ENCODE measurements at regions not wholly inside any gene's neighbourhood (a gene's known extent, or its start where the extent isn't known, plus 50 kb on each side); places are given as distances from the start of the nearest gene placed in this dataset.
"Not testable (repeated sequence)": the region's sequence is repeated elsewhere in the genome, so short reads cannot be mapped to it uniquely, and the experiment has no call there.

DNA sequence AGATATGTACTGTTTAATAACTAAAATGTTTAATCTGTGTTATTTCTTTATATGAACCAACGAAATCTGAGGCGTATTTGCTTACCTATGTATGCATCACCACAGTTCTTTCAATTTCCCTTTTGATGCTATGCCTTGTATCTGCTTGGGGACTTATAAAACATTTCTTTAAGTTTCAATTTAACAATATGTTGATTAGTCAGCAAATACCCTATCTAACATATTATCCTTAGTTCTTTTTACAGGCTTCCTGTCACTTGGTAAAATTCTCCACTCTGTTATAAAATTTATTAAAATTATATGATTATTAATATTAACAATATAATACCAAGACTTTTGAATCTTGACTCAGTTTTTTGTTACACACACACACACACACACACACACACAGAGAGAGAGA, 174.3 kb downstream of the CPS1 start:
- no peak for DNase-seq

DNA sequence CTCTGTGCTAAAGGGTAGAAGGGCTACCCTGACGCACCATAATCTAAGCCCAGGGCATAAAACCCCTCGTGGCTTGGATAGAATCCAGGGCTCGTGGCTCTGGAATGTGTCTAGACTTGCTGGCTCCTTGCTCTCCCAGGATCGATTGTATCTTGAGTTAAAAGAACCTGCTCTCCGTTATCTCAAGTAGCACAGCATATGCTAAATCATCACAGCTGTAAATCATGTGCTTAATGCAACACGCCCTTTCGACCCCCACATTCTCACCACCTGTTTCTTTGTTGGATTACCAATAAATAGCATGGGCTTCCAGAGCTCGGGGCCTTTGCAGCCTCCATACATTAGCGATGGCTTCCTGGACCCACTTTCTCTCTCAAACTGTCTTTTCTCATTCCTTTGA, 190.4 kb downstream of the CPS1 start:
- not testable (repeated sequence) for DNase-seq

DNA sequence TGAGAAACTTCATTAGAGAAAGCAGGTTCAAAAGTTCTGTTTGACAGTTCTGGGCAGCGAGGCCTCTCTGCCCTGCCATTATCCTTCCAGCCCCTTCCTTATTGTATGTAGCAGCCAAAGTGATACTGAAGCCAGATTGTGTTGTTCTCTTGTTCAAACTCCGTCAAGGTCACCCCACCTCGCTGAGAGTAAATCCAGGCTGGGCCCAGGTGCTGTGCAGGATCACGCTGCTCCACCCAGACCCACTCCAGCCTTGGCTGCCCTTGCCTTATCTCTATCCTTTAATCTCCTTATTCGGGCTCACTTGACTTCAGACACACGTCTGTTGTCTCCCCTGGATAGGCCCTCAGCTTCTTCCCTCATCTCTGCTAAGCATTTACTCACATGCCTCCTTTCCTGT, 196.1 kb downstream of the CPS1 start:
- no peak for DNase-seq

DNA sequence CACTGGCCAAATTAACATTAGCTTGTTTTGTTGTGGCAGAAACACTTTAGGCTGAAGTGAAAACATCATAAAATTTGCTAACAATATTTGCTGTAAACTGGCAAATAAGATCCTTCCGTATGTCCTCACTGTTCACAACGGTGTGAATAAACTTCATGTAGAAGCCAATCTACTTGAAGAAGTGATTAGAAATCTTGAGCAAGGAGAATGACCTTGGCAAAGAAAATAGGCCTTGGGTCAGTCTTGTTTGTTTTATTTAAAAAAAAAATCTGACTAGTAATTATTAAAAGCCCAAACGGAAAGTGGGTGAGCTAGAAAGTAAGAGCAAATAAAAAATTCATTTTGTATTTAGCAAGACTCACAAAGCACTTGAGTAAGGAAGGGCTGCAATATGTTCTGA, 197.0 kb downstream of the CPS1 start:
- no peak for DNase-seq

DNA sequence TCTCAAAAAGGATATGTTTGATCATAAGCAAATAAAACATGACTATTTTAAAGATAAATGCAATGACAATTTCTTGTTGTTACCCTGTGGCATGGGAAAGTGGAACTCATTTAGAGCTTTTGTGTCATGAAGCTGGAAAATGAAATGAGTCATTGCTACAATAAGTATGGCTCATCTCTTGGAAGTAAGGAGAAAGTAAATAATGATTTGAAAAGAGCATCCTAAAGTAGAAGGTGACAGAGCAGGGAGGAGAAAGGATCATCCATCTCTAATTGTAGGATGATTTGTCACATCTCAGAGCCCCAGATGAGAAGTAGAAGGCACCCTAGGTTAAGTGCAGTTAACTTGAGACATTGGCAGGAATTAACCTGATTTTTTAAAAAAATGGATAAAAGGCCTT, 200.5 kb downstream of the CPS1 start:
- DNase-seq: no peak

DNA sequence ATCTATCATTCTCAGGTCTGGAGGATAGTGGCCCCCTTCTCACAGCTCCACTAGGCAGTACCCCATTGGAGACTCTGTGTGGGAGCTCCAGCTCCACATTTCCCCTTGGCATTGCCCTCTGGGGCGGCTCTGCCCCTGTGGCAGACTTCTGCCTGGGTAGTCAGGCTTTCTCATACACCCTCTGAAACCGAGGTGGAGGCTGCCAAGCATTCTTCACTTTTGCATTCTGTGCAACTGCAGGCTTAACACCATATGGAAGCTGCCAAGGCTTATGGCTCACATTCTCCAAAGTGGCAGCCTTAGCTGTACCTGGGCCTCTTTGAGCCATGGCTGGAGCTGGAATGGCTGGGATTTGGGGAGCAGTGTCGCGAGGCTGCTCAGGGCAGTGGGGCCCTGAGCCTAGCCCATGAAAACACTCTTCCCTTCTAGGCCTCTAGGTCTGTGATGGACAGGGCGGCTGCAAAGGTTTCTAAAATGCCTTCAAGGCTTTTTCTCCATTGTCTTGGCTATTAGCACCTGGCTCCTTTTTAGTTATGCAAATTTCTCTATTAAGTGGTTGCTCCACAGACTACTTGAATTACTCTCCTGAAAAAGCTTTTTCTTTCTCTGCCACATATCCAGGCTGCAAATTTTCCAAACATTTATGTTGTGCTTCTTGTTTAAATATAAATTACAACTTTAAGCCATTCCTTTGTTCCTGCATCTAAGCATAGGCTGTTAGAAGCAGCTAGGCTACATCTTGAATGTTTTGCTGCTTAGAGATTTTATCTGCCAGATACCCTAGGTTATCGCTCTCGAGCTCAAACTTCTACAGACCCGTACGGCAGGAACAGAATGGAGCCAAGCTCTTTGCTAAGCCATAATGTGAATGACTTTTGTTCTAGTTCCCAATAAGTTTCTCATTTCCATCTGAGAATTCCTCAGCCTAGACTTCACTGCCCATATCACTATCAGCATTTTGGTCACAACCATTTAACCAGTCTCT, 206.5 kb downstream of the CPS1 start:
- no peak for DNase-seq

DNA sequence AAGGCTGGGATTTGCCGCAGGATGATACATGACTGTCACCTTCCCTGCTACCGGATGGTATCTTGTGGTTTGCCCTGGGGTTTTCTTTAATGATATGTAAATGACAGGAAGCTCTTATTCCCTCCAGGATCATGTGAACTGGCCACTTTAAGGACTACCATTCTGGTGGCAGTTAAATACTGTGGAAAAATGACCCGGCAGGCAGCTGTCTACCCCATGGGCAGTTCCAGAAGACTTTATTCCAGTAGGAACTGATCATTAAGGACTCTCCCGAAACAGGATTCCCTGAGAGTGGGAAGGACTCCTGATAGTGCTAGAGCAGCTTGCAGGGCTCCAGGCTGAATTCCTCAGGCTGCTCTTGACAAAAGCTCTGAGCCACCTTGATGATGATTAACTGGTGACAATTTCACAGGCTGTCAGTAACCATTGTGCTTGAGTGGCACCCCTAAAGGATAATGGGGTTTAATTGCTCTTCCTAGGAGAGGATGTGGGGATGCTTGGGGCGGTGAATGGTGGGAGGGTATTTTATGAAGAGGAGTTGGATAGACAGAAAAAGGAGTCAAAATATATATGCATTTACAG, 212.0 kb downstream of the CPS1 start:
- no peak for DNase-seq

DNA sequence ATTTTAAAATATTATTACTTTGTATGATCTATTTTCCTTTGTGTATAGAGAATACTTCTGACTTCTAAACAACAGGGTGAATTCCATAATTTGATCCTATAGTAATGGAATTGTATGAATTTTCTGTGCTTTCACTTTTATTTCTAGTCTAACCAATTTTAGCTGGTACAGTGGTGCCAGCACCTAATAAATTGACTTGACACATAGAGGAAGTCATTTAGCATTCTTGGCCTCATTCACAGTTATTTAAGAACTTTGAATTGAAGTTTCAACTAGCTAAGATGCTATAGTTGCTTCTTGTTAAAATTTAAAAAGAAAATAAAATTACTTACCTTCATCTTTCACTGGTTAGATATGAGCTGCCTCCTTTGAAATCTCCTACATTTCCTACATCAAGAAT, 220.4 kb downstream of the CPS1 start:
- no peak for DNase-seq

DNA sequence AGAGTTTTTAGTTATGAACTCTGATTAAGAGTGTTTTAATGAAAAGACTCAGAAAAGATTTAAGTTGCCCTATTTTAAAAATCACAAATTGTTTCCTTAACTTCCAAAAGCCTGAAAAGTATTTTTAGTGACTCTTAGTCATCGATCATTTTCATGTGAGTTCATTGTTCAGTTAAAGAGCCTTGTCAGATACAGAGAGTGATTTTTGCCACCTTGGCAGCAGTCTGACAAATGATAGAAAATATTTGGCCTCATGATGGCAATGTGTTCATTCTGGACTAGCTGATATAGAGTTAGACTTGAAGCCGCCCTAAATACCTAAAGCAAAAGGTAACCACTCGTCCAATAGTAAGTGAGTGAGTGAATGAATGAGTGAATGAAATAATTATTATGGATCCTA, 225.8 kb downstream of the CPS1 start:
- no peak for DNase-seq

DNA sequence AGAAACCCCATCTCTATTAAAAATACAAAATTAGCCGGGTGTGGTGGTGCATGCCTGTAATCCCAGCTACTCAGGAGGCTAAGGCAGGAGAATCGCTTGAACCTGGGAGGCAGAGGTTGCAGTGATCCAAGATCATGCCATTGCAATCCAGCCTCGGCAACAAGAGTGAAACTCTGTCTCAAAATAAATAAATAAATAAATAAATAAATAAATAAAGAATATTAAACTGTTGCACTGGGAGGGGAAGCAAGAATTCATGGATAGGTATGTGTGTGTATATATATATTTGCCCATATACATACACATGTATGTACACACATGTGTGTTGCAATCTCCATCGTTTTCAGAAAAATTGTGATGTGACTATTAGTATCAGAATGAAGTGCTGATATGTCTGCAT, 231.4 kb downstream of the CPS1 start:
- DNase-seq: not testable (repeated sequence)

DNA sequence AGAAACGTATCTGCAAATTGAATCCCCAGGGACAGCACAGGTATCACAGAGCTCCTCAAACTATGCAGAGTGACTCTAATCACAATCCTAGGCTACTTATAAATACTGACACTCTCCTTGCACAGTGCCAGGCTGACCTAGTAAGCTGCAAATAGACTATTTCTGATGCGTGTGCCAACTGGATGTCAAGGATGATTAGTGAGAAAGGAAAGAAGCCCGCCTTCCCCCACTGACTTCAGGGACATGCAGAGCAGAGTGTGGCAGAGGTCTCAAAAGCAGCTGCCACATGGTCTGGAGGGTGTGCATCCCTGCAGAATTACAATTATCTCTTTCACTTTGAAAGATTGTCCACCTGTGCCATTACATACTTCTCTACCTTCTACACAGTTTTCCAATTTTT, 235.6 kb downstream of the CPS1 start:
- no peak for DNase-seq

DNA sequence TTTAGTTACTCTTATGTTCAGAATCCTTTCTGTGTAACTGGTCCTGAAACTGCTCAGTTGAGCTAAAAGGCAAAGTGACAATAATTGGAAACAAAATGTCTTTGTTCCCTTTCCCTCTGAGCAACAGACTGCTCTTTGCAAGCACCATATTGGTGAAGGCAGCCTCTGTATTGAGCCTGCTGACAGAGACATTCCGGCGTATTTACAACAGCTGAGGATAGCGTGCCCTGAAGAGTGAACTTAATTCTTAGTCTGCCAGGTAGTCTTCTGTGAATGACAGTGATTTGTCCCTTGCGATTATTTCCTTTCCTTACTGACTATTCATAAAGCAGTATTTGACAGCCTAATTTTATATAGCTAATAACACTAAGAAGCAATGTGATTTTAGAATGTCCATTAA, 239.1 kb downstream of the CPS1 start:
- DNase-seq: no peak

DNA sequence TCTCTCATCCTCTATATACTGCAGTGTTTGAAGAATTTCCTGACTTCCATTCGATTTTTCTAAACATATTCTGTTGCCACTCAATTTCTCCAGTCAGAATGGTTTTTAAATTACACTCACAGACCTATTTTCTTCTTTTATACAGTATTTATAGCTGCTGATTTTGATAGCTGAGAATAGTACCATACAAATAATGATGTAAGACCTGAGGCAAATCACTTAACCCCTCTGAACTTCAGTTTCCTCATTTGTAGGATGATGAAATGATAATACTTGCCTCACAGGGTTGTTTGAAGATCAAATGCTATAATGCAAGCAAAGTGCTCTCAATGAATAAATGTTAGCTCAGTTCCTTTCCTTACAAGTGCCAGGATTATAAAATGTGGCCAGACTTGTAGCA, 241.8 kb downstream of the CPS1 start:
- DNase-seq: no peak

DNA sequence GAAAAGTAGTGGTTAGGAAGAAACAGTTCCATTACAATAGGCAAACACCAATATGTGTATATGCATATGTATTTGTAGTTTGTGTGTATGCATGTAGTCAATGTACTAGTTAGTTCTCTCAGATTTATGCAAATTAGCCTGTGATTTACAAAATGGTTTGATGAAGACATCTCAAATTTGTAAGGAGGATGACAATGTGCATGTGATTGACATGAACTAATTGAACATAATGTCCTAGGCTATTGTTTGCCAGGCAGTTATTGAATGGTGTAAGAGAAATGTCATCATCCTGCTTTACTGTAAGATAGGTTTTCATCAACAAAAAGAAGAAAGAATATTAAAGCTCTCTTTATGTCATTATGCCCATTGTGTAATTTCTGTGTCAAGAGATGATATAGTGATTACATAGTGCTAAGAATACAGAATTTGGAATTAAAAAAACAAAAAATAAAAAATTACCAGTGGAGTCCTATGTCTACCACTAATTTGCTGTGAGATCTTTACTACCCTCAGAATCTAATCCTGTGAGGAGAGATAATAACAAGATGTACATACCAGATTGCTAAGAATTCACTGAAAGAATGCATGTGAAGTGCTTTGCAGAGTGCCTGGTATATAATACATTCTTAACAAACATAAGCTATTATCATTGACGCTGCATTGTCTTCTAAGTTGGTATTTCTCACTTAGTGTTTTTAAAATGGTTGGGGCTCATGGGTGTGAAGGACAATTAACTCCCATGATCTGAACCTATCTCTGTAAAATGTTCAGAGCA, 258.0 kb downstream of the CPS1 start:
- no peak for DNase-seq

DNA sequence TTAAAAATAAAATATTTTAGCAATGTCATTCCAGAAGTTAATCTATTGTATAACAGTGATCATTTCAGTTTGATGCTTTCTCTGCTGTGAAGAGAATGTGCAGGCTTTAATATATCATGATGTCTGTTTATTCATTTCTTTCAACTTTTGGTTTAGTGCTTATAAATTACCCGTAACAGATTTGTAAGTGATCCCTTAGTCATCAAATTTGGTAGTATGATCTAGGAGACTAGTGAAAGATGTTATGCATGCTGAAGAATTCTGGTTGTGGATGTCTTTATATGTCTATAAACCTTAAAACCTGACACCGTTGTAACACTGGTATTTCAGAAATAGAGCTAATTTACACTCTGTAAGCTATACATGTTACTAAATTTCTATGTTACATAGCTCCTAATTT, 260.4 kb downstream of the CPS1 start:
- no peak for DNase-seq

DNA sequence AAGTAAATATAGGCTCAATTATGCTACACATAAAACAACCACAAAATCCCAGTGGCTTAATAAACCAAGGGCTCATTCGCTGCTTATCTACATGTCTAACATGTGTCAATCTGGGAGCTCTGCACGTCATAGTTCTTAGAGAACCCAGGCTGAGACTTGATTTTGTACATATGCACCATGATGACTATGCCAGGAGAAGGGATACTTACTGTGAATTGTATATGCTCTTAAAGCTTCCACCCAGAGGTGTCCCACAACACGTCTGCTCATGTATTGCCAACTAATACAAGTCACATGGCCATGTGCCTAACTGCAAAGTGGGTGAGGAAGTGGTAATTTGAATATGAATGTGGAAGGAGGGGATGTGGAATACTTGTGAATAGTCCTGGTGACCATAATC, 262.1 kb downstream of the CPS1 start:
- no peak for DNase-seq

DNA sequence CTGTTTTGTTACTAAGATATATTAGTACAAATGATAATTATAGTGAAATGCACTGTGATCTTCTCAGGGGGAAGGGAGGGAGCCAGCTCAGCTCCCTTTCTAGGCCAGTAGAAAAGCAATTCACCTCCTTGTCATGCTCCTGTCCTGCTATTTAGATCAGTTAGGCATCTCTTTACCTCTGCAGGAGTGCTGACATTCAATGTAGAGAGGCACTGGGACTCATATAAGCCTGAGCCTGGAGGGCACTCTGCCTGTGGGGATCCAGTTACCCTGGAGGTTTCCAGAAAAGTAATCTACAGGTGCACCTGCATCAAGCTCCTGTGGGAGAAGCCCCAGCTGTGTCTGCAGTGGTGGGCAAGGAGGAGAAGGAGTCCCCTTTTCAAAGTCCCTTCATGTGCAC, 277.0 kb downstream of the CPS1 start:
- DNase-seq: no peak

DNA sequence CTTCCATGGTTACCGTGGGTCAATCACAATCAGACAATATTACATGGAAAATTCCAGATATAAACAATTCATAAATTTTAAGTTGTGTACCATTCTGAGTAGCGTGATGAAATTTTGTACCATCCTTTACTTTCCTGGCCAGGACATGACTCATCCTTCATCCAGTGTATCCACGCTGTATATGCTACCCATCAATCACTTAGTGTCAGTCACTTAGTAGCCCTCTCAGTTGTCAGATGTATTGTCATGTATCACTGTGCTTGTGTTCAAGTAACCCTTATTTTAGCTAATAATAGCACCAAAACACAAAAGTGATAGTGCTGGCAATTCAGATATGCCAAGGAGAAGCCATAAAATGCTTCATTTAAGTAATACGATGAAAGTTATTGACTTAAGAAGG, 282.6 kb downstream of the CPS1 start:
- no peak for DNase-seq

DNA sequence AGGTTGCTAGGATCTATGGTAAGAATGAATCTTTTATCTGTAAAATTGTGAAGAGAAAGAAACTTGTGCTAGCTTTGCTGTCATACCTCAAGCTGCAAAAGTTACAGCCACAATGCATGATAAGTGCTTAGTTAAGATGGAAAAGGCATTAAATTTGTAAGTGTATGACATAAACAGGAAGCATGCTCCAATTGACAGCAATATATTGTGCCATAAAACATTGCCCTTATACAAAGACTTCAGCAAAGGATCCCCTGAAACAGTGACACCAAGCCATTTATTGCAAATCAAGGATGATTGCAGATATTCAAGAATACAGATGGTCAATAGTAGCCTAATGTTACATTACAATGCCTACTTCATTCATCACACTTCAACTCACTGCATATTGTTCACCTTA, 283.1 kb downstream of the CPS1 start:
- no peak for DNase-seq

DNA sequence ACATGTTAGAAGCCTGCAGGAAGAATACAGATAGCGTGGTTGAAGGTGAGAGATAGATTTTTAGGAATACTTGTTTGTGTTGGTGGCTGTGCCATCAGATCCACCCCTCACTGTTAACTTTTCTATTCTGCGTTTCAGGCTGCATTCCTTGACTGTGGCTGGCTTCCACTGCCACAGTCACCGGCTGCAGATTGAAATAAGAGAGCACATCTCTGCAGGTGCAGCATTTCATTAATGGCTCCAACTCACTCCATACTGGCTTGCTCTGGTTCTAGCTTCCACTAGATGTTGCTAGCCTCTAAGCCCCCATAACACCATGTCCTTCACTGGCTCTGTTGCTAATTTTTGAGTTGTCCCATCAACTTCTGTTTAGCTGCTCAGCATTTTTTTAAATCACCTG, 286.5 kb downstream of the CPS1 start:
- DNase-seq: no peak

DNA sequence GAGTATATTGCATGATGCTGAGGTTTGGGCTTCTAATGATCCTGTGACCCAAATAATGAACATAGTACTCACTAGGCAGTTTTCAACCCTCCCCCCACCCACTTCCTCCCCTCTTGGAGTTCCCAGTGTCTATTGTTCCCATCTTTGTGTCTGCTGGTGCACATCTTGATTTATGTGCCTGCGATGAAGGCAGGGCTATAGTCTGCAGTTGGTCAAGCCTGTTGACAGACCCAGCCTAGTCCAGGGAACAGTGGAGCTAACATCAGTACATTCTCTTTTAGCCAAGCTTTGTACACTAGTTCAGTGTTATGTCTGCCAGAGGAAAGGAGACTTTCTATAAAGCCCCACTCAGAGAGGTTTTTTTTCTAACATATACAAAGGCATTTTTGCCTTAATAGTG, 287.6 kb downstream of the CPS1 start:
- no peak for DNase-seq

DNA sequence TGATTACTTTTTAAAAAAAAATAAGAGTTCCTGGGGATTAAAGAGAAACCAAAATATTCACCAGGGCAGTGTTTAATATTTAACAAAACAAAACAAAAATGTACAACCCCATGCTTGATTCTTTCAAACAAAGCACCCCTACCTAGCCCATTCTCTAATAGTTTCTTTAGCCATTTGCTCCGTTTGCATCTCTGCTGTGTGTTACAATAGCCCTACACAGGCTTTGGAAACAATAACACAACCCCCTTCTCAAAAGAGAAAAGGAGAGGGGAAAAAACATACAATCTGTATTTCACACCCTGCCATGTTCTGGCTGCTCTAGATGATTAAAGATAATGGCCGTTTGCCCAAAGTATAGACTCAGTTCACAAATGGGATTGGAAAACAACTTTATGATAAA, 302.9 kb downstream of the CPS1 start:
- DNase-seq: no peak

DNA sequence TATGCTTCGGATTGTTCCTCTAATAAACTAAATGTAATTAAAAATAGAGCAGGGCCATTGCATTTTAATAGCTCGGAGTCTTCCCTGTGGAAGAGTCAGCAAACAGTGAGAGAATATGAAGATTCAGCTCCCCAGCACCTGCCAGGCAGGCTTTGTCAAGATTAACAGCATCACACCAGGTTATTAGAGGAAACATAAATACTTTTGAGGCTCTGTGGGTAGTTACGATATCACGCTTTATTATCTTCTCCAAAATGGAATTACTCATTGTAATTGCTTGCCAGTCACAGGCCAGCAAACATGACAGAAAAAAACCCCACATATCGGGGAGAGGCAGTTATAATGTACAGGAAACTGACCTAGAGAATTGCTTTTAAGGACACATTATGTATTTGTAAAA, 303.9 kb downstream of the CPS1 start:
- no peak for DNase-seq
